ENCODE measurements at regions not wholly inside any gene's neighbourhood (a gene's known extent, or its start where the extent isn't known, plus 50 kb on each side); places are given as distances from the start of the nearest gene placed in this dataset.

GRCh38 chr4:100284129-100284880 is 94.0 kb upstream of the DDIT4L start:
- no peak for DNase-seq

DNA sequence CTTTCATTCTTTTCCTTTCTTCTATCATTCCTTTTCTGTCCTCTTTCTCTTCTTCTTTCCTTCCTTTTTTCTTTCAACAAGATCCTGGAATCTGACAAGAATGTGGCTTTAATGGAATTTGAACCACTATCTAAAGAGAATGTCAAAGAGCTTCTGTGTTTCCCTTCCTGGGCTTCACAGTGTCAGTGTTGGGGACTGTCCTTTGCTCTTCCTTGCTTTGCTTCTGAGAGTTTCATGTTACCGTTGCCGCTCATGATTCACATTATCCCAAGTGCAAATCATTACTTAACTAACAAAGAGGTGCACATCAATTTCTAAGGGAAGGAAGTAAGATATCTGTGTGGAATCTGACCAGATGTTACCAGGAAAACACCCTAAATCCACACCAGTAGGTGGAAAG is 90.5 kb upstream of the DDIT4L start:
- no peak for DNase-seq

GRCh38 chr4:100278567-100278966 is 88.3 kb upstream of the DDIT4L start:
- DNase-seq = no peak

- DNase-seq = no peak
Measured at GRCh38 chr4:100269446-100269845, 79.2 kb upstream of the DDIT4L start.

DNA sequence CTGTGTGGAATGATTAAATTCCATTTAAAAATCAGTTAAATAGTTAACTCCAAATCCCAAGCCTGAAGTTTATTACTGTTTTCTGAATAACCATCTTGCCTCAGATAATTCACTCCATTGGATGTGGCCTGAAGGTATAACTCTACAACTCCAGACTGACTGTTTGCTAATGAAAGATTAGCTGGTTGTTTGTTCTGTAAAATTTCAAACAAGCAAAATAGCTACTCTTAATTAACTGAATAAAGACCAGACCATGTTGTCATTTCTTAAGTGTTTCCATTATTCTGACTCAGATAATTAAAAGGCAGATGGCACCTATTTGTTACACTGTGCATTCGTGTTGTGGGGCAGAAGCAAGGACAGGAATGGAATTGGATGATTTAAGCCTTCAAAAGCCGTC is 78.5 kb upstream of the DDIT4L start:
- DNase-seq = no peak

GRCh38 chr4:100261346-100261745 is 71.1 kb upstream of the DDIT4L start:
- no peak for DNase-seq

- no peak for DNase-seq
Measured at GRCh38 chr4:100258675-100259074, 68.4 kb upstream of the DDIT4L start.

DNA sequence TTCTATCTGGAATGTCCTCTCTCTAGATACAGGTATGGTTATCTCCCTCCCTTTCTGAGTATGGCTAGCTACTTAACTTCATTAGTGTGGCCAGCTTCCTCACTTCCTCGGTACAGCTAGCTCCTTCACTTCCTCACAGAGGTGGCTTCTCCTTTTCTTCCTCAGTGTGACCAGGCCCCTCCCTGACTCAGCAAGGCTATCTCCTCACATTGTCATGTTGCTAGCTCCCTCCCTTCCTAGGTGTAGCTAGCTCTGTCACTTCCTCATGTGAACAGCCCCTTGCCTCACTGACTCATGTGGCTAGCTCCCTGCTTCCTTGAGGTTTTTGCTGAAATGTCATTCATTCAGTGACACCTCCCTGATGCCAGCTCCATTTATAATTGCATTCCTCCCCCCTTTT is 67.3 kb upstream of the DDIT4L start:
- DNase-seq = no peak

DNA sequence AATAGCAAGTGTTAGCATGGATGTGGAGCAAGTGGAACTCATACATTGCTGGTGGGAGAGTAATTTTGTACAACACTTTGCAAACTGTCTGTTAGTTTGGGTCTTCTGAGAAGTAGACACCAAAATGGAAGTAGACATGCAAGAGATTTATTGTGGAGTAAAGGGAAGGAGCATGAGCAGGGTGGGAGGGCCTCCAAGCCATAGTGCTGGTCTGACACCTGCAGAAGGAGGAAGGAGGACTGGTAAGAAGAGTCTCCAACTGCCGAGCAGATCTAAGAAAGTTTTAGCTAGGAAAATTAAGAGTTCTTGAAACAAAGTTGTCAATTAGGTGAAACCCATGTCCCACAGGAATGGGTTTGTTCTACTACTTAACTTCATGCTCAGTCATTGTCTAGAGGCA is 64.0 kb upstream of the DDIT4L start:
- no peak for DNase-seq

GRCh38 chr4:100248476-100248875 is 58.2 kb upstream of the DDIT4L start:
- DNase-seq = no peak

GRCh38 chr4:100246697-100247096 is 56.4 kb upstream of the DDIT4L start:
- DNase-seq = no peak

GRCh38 chr4:100244347-100244746 is 54.1 kb upstream of the DDIT4L start:
- DNase-seq = no peak

Measured in GOT3 (cell line).